GM23338 (cell line): ENCODE measurements at regions not wholly inside any gene's neighbourhood (a gene's known extent, or its start where the extent isn't known, plus 50 kb on each side); places are given as distances from the start of the nearest gene placed in this dataset.

Experiments
- ATAC-seq: fragments of 200-7000 bp; cut with Tn5 transposase; 3 replicates; pipeline ENCODE4 v1.9.1; 2020
- DNase-seq: peaks from one replicate; pipeline ENCODE4 v3.0.0-alpha.2; 2015; ENCODE audit warnings: low spot score
- H2AFZ ChIP-seq: fragments of 200-600 bp; sonication (generic); 2 replicates; pipeline ENCODE4 v1.8.0; 2016; ENCODE audit warnings: antibody characterized with exemption, mild to moderate bottlenecking, moderate library complexity
- H3F3A ChIP-seq: fragments of 200-600 bp; sonication (generic); replicated peaks from 2 replicates; pipeline ENCODE4 v1.8.0; 2017; ENCODE audit warnings: antibody characterized with exemption, mixed run types, low read depth
- H3K27ac ChIP-seq: fragments of 200-600 bp; sonication (generic); 2 replicates; pipeline ENCODE4 v1.6.1; 2016; ENCODE audit warnings: low read depth
- H3K27me3 ChIP-seq: fragments of 200-600 bp; sonication (generic); 2 replicates; pipeline ENCODE4 v1.8.0; 2016; ENCODE audit warnings: mild to moderate bottlenecking, mixed run types, moderate library complexity; ENCODE audit not compliant: insufficient read depth
- H3K36me3 ChIP-seq: fragments of 200-600 bp; sonication (generic); 2 replicates; pipeline ENCODE4 v1.8.0; 2016; ENCODE audit warnings: mild to moderate bottlenecking; ENCODE audit not compliant: insufficient read depth
- H3K4me1 ChIP-seq: fragments of 200-600 bp; sonication (generic); 2 replicates; pipeline ENCODE4 v1.8.0; 2016; ENCODE audit warnings: mild to moderate bottlenecking, moderate library complexity; ENCODE audit not compliant: insufficient read depth
- H3K4me2 ChIP-seq: fragments of 200-600 bp; sonication (generic); 2 replicates; pipeline ENCODE4 v1.7.1; 2017; ENCODE audit warnings: mixed run types
- H3K4me3 ChIP-seq: fragments of 200-600 bp; sonication (generic); 2 replicates; pipeline ENCODE4 v1.6.1; 2016; ENCODE audit warnings: mixed run types
- H3K79me2 ChIP-seq: fragments of 200-600 bp; sonication (generic); replicated peaks from 2 replicates; pipeline ENCODE4 v1.8.0; 2017; ENCODE audit warnings: mild to moderate bottlenecking; ENCODE audit not compliant: insufficient read depth
- H3K9me2 ChIP-seq: fragments of 200-600 bp; sonication (generic); 2 replicates; pipeline ENCODE4 v1.8.0; 2017; ENCODE audit not compliant: insufficient read depth
- H4K20me1 ChIP-seq: fragments of 200-600 bp; sonication (generic); replicated peaks from 2 replicates; pipeline ENCODE4 v1.8.0; 2017; ENCODE audit warnings: mild to moderate bottlenecking; ENCODE audit not compliant: insufficient read depth
- H3K27ac Mint-ChIP-seq: 2 replicates; pipeline ENCODE4 v1.8.0; 2020; ENCODE audit warnings: inconsistent platforms, mild to moderate bottlenecking, moderate library complexity, mixed read lengths
- H3K27me3 Mint-ChIP-seq: 3 replicates; pipeline ENCODE4 v1.8.0; 2022; ENCODE audit warnings: low read depth, mild to moderate bottlenecking, moderate library complexity, mixed read lengths, inconsistent platforms; ENCODE audit not compliant: insufficient read depth, poor library complexity
- H3K36me3 Mint-ChIP-seq: 3 replicates; pipeline ENCODE4 v1.8.0; 2021; ENCODE audit warnings: low read depth, mild to moderate bottlenecking, inconsistent platforms, moderate library complexity, mixed read lengths
- H3K4me1 Mint-ChIP-seq: 3 replicates; pipeline ENCODE4 v1.8.0; 2020; ENCODE audit warnings: mild to moderate bottlenecking, inconsistent platforms, mixed read lengths
- H3K4me3 Mint-ChIP-seq: 3 replicates; pipeline ENCODE4 v1.8.0; 2021; ENCODE audit warnings: moderate library complexity, mild to moderate bottlenecking, inconsistent platforms, mixed read lengths
- H3K9me3 Mint-ChIP-seq: 3 replicates; pipeline ENCODE4 v1.8.0; 2020; ENCODE audit warnings: moderate library complexity, mild to moderate bottlenecking, inconsistent platforms, mixed read lengths
- EZH2 ChIP-seq: fragments of 200-600 bp; sonication (generic); IDR thresholded peaks from one replicate; pipeline ENCODE4 v1.8.0; 2017; ENCODE audit warnings: antibody characterized with exemption, mild to moderate bottlenecking, low read depth; ENCODE audit not compliant: unreplicated experiment
- EZH2phosphoT487 ChIP-seq: fragments of 200-600 bp; sonication (generic); IDR thresholded peaks from one replicate; pipeline ENCODE4 v1.8.1; 2018; ENCODE audit warnings: antibody characterized with exemption; ENCODE audit not compliant: unreplicated experiment
- JUNB ChIP-seq: IDR thresholded peaks from one replicate; pipeline ENCODE4 v1.6.1; 2016; ENCODE audit warnings: antibody characterized with exemption; ENCODE audit not compliant: unreplicated experiment
- NANOG ChIP-seq: IDR thresholded peaks from 2 replicates; pipeline ENCODE4 v1.6.1; 2016; ENCODE audit warnings: antibody characterized with exemption, borderline replicate concordance
- POLR2AphosphoS5 ChIP-seq: IDR thresholded peaks from 2 replicates; pipeline ENCODE4 v1.6.1; 2016; ENCODE audit warnings: antibody characterized with exemption, low read depth
- TF ChIP-seq, protein P1 (sequence below): IDR thresholded peaks from 2 replicates; pipeline ENCODE4 v1.6.1; 2016; ENCODE audit warnings: antibody characterized with exemption
- TF ChIP-seq, protein P2 (sequence below): fragments of 250-450 bp; sonication (Bioruptor Pico); IDR thresholded peaks from 2 replicates; pipeline ENCODE4 v1.5.0; 2020; ENCODE audit warnings: mild to moderate bottlenecking, moderate library complexity
- TF ChIP-seq, protein P3 (sequence below): IDR thresholded peaks from one replicate; pipeline ENCODE4 v1.6.1; 2018; ENCODE audit warnings: antibody characterized with exemption; ENCODE audit not compliant: unreplicated experiment

DNA sequence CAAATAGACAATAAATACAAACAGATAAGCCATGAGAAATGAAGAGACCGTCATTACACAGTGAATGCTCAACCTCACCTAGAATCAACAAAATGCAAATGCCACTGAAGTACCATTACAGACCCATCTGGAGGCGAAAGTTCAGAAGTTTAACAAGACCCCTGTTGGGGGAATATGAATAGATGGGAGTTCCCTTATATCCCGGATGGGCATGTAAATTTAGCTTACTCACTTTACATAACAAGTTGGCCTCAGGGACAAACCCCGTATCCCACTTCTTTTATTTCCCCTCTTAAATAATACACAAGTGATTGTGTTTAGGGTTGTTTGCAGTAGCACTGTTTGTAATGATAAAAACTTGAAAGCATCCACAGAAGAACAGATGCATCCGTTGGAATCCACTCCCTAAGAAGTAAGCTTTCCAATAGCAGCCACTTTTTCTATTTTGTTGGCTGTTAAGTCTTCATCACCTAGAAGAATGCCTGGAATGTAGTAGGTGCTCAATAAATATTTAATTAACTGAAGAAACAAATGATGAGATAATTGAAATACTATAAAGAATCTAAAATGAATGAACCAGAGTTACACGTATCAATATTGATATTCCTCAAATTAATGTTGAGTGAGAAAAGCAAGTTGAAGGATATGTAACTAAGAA lies 1076.3 kb upstream of the TENM3 start:
- Histone ChIP-seq H3K9me2 (no peaks in the 10 kb centered on the region), H2AFZ (no peak overlapping the region), H3K36me3 (no peaks in the 10 kb centered on the region), H3K27ac (no peak overlapping the region), H3K4me3 (no peak overlapping the region), H3K4me1 (peaks cover 37% of the 10 kb centered on the region), H3F3A (no peaks in the 10 kb centered on the region), H4K20me1 (no peaks in the 10 kb centered on the region; the same call in 1 of the 2 replicates), H3K4me2 (0 out of 2 replicates have a peak overlapping the region, but pooled peaks have one; percentile 6), H3K79me2 (no peaks in the 10 kb centered on the region), H3K27me3 (peaks cover 52% of the 10 kb centered on the region)
- no peaks in the 10 kb centered on the region for H3K9me3 Mint-ChIP-seq
- no peaks in the 10 kb centered on the region for H3K36me3 Mint-ChIP-seq
- H3K4me1 Mint-ChIP-seq, result peaks cover 45% of the 10 kb centered on the region; the same call in 2 of the 3 replicates
- no peak overlapping the region for H3K27ac Mint-ChIP-seq
- no peak for TF ChIP-seq EZH2
- TF ChIP-seq, protein P1, sequence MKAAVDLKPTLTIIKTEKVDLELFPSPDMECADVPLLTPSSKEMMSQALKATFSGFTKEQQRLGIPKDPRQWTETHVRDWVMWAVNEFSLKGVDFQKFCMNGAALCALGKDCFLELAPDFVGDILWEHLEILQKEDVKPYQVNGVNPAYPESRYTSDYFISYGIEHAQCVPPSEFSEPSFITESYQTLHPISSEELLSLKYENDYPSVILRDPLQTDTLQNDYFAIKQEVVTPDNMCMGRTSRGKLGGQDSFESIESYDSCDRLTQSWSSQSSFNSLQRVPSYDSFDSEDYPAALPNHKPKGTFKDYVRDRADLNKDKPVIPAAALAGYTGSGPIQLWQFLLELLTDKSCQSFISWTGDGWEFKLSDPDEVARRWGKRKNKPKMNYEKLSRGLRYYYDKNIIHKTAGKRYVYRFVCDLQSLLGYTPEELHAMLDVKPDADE, result 0 out of 2 replicates have a peak, but pooled peaks have one; percentile 12
- TF ChIP-seq EZH2phosphoT487, result no peak
- peak; percentile 72 for TF ChIP-seq NANOG
- TF ChIP-seq, protein P2, sequence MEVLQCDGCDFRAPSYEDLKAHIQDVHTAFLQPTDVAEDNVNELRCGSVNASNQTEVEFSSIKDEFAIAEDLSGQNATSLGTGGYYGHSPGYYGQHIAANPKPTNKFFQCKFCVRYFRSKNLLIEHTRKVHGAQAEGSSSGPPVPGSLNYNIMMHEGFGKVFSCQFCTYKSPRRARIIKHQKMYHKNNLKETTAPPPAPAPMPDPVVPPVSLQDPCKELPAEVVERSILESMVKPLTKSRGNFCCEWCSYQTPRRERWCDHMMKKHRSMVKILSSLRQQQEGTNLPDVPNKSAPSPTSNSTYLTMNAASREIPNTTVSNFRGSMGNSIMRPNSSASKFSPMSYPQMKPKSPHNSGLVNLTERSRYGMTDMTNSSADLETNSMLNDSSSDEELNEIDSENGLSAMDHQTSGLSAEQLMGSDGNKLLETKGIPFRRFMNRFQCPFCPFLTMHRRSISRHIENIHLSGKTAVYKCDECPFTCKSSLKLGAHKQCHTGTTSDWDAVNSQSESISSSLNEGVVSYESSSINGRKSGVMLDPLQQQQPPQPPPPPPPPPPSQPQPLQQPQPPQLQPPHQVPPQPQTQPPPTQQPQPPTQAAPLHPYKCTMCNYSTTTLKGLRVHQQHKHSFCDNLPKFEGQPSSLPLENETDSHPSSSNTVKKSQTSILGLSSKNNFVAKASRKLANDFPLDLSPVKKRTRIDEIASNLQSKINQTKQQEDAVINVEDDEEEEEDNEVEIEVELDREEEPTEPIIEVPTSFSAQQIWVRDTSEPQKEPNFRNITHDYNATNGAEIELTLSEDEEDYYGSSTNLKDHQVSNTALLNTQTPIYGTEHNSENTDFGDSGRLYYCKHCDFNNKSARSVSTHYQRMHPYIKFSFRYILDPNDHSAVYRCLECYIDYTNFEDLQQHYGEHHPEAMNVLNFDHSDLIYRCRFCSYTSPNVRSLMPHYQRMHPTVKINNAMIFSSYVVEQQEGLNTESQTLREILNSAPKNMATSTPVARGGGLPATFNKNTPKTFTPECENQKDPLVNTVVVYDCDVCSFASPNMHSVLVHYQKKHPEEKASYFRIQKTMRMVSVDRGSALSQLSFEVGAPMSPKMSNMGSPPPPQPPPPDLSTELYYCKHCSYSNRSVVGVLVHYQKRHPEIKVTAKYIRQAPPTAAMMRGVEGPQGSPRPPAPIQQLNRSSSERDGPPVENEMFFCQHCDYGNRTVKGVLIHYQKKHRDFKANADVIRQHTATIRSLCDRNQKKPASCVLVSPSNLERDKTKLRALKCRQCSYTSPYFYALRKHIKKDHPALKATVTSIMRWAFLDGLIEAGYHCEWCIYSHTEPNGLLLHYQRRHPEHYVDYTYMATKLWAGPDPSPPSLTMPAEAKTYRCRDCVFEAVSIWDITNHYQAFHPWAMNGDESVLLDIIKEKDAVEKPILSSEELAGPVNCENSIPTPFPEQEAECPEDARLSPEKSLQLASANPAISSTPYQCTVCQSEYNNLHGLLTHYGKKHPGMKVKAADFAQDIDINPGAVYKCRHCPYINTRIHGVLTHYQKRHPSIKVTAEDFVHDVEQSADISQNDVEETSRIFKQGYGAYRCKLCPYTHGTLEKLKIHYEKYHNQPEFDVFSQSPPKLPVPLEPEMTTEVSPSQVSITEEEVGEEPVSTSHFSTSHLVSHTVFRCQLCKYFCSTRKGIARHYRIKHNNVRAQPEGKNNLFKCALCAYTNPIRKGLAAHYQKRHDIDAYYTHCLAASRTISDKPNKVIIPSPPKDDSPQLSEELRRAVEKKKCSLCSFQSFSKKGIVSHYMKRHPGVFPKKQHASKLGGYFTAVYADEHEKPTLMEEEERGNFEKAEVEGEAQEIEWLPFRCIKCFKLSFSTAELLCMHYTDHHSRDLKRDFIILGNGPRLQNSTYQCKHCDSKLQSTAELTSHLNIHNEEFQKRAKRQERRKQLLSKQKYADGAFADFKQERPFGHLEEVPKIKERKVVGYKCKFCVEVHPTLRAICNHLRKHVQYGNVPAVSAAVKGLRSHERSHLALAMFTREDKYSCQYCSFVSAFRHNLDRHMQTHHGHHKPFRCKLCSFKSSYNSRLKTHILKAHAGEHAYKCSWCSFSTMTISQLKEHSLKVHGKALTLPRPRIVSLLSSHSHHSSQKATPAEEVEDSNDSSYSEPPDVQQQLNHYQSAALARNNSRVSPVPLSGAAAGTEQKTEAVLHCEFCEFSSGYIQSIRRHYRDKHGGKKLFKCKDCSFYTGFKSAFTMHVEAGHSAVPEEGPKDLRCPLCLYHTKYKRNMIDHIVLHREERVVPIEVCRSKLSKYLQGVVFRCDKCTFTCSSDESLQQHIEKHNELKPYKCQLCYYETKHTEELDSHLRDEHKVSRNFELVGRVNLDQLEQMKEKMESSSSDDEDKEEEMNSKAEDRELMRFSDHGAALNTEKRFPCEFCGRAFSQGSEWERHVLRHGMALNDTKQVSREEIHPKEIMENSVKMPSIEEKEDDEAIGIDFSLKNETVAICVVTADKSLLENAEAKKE (CRISPR knock-in tag), result no peak
- TF ChIP-seq, protein P3, sequence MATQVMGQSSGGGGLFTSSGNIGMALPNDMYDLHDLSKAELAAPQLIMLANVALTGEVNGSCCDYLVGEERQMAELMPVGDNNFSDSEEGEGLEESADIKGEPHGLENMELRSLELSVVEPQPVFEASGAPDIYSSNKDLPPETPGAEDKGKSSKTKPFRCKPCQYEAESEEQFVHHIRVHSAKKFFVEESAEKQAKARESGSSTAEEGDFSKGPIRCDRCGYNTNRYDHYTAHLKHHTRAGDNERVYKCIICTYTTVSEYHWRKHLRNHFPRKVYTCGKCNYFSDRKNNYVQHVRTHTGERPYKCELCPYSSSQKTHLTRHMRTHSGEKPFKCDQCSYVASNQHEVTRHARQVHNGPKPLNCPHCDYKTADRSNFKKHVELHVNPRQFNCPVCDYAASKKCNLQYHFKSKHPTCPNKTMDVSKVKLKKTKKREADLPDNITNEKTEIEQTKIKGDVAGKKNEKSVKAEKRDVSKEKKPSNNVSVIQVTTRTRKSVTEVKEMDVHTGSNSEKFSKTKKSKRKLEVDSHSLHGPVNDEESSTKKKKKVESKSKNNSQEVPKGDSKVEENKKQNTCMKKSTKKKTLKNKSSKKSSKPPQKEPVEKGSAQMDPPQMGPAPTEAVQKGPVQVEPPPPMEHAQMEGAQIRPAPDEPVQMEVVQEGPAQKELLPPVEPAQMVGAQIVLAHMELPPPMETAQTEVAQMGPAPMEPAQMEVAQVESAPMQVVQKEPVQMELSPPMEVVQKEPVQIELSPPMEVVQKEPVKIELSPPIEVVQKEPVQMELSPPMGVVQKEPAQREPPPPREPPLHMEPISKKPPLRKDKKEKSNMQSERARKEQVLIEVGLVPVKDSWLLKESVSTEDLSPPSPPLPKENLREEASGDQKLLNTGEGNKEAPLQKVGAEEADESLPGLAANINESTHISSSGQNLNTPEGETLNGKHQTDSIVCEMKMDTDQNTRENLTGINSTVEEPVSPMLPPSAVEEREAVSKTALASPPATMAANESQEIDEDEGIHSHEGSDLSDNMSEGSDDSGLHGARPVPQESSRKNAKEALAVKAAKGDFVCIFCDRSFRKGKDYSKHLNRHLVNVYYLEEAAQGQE, result no peak
- no peak for TF ChIP-seq JUNB
- TF ChIP-seq POLR2AphosphoS5, result peak; percentile 75
- DNase-seq, result peak; percentile 91
- no peak overlapping the region for H3K4me3 Mint-ChIP-seq
- ATAC-seq, result peak; percentile 96
- peaks cover 14% of the 10 kb centered on the region for H3K27me3 Mint-ChIP-seq
